Right forelimb (tissue), 1 donor: ENCODE measurements at regions not wholly inside any gene's neighbourhood (a gene's known extent, or its start where the extent isn't known, plus 50 kb on each side); places are given as distances from the start of the nearest gene placed in this dataset.

ENCODE experiments used
- DNase-seq: peaks from one replicate; pipeline ENCODE4 v3.0.0-alpha.2; 2018

DNA sequence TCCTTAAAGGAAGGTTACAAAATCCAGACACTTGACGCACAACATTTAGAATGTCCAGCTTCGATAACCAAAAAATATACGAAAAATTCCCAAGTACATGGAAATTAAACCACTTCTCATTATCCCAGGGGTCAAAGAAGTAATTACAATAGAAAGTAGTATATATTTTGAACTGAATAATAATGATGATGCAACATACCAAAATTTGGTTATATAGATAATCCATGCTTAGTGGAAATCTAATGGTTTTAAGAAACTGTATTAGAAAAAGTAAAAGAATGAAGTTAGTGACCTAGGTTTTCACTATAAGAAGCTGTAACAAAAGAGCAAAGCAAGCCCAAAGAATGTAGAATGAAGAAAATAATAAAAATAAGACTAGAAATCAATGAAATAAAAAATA is 204.0 kb upstream of the PUM3 start:
- DNase-seq: no peak

DNA sequence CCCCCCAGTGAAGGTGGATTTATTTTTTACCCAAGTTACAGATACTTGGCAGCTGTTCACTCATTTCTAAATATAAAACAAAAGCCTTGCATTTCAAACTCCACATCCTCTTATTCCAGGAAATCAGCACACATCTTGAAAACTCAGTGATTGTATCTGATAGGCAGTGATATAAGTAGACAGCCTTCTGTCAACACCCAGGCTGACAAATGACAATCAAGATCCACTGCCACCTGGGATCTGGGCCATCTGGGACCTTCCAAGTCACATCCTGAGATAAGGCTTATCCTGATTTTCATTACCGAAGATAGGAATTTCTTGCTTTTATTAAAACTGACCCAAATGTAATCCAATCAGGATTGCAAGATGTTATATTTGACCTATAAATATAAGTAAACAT is 201.3 kb upstream of the PUM3 start:
- no peak for DNase-seq

DNA sequence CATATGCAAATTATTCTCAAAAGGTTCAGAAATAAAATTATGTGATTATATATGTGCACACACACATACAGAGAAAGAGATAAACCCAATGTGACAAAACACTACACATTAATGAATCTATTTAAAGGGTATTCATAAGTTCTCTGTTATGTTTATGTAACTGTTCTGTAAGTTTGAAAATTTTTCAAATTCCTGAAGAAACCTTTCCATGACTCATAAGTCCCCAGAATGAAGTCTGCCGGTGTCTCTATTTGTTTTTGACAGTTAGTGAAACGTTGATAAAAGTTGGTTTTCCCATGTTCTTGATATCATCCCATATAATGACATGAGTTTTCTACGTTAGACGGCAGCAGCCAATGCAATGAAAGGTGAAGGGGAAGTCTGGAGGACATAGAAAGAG is 199.5 kb upstream of the PUM3 start:
- DNase-seq: no peak

DNA sequence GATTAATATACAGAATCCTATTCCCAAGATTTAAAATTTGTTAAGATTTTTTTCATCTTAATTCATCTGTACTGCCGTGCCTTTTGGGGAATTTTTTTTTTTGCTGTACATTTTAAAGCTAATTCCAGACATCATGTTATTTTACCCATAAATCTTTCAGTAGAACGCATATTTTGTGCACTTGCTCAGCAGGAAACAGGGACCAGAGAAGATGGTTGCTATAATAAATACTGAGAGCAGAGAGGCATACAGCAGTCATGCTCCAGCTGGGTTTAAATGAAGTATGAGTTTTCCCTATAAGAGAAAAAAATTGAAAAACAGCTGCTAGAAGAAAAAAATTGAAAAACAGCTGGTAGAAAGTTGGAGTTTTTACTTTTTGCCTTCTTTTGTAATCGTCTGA is 196.9 kb upstream of the PUM3 start:
- DNase-seq: no peak

DNA sequence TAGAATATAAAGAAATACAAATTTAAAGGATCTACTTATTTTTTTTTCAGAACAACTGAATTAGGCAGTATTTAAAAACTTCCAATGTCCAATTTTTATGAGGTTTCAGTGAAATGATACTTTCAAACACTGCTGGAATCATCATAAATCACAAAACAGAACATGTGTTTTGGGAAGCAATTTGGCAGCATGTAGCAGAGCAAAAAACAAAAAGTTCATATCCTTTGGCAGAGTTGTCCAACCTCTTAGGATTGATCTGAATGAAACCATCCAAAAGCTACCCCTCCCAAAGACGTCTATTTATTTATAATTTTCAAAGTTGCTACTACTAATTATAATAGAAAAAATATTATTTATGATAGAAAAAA is 192.4 kb upstream of the PUM3 start:
- DNase-seq: no peak

DNA sequence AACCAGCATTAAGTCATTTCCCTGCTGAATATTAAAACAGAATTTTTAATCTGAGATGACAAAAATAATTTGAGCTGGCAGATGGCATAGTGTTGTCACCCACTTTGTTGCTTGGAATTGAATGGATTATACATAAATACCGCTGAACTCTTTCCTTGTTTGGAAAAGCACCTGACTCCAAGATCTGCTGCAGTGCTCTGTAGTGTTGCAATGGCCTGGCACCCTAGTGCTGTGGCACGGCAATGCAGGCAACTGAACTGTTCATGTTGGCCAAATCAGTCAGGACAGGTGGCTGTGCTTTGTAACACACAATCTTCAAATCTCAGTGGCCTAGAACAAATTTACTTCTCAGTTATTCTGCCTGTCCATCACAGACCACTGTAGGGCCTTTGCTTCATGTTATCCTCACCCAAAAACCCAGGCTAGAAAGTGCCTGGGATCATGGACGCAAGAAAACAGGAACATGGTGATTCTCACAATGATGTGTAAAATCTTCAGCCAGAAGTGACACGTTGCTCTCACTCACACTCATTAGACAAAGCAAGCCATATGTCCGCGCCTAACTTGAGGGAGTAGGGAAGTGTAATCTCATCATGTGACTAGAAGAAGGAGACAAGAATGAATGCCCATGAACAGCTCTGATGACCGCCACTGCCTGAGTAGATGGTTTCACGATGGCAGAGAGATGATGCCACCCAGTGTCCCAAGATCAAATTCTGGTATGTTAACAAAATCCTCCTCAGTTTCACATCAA is 191.9 kb upstream of the PUM3 start:
- DNase-seq: no peak

DNA sequence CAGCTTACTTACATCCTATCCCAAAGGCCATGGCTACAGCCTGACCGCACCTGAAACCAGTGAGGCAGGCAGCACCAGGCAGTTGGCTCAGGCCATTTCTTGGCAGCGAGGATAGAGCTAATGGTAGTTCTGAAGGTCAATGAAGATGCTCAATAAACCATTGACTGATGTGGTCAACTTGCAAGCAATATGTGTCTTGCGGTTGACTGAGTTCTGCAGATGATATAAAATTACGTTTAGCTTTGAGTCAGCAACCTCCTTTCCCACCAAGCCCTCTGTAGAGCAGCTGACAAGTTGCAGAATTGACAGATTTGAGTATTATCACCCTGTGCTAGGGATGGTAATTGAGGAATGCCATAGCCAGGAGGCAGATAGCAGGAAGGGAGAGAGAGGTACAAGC is 189.0 kb upstream of the PUM3 start:
- no peak for DNase-seq

DNA sequence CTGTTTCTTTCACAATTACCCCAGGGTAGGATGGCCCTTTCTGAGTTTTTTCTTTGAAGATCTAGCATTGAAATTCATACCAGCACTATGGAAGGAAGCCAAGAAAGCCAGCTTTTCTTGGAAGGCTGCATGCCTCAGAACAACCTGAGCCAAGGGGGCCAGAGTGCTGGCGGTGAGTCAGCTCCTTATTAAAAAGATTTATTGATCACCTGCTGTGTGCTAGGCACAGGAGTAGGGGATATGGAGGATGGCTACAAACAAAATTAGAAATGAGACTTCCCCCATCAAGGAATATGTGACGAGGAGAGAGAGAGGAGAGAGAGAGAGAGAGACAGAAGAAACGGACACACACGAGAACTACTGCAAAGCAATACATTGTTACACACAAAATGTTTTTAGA is 184.6 kb upstream of the PUM3 start:
- DNase-seq: no peak

DNA sequence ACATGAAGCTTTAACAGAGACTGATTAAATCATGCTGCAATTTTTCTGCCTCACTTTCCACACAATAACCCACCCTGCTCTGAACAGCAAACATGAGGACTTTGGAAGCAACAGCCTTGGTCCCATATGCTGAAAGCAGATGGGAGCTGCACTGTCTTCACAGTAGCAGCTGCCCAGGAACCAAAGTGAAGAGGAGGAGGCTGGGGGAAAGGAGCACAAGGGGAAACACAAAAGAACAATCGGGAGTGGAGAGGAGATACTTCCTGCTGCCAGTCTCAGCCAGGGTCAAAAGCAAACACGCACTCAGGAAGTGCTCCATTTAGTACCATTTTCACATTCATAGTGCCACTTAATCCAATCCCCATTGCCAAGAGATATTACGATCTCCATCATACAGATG is 183.3 kb upstream of the PUM3 start:
- no peak for DNase-seq

DNA sequence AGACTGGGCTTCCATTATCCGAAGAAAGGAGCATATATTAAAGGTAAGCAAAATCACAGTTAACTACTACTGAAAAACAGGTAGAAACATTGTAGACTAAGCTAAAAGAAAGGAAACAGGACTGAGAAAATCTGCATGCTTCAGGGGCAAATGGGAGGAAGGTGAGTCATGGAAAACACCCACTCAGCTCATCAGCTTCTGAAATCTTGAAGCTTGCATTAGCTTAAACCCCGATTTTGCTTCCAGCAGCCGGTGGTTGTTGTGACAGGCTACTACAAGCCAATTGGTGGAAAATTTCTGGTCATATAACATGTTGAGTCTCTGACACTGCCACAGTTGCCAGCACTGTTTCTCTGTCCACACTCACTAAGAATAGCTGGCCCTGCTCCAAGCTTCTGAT is 179.6 kb upstream of the PUM3 start:
- DNase-seq: no peak

DNA sequence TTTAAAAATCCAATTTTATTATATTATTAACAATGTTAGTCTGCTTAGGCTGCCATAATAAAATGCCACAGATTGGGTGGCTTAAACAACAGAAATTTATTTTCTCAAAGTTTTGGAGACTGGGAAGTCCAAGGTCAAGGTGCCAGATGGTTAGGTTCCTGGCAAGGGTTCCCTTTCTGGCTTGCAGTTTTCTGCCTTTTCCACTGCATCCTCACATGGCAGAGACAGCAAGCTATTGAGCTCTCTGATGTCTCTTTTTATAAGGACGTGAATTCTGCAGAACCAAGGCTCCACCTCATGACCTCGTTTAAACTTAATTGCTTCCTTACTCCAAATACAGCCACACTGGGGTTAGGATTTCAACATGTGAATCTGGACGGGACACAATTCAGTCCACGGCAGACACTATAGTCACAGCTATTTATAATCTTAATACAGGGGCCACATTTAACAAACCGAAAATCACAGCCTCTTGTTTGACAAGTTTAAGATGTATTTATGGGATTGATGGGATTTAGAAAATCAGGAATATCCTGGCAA is 174.9 kb upstream of the PUM3 start:
- no peak for DNase-seq

DNA sequence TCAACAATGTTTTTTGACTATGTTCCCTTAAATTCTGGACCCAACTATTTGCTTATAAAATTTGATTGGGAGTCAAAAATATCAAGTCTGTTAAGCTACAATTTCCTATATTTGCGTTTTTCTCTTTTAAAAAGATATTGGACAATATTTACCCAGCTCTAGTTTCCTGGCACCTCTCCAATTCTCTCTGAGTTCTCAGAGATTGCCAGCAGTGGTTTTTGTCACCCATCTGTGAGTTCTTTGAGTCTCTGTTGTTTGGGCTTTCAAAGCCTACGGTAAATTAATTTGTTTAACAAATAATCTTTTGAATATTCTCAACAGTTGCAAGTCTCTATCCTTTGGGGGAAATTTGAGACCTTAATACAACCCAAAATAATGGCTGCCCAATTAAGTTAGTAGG is 174.2 kb upstream of the PUM3 start:
- DNase-seq: no peak

DNA sequence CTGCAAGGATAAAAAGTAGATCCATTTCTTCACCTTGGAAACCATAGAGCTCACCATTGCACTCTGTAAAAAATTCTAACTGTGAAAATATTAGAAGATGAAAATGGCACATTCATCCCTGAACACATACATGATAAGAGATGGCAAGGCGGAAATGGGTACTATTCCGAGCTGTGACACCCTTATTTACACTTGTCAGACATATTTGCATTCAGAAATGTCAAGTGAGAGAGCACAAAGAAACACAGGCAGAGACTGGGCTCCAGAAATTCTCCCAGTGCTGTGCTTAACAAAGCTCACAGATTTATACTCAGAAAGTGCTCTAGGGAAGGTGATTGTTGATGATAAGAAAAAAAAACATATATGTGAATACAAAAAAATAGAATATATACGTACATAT is 170.3 kb upstream of the PUM3 start:
- no peak for DNase-seq

DNA sequence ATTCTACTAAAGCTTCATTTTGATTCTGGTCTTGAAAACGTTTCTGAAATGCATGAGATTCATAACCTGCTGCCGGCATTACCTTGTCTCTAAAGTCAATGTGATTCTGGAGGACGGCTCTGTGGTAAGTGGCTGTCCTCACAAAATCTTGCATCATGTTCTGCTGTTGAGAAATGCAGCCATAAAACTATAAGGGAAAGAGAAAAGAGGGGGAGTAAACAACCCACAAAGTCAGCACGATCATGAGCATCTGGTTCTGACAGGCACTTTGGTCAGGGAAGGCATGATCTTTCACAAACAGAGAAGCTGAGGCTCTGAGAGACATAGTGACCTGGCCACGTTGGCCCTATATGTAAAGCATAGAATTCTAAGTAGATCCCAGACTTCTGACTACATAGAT is 168.9 kb upstream of the PUM3 start:
- DNase-seq: no peak

DNA sequence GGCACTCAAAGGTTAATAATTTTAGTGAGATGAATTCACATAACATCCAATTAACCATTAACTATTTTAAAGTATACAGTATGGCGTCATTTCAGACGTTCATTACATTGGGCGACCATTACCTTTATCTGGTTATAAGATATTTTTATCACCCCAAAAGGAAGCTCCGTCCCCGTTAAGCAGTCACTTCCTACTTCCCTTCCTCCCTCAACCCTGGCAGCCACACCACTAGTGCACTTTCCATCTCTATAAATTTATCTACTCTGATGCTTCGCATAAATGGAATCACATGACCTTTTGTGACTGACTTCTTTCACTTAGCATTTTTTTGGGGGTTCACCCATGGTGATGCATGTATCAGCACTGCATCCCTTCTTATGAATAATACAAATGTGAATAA is 168.3 kb upstream of the PUM3 start:
- DNase-seq: no peak

DNA sequence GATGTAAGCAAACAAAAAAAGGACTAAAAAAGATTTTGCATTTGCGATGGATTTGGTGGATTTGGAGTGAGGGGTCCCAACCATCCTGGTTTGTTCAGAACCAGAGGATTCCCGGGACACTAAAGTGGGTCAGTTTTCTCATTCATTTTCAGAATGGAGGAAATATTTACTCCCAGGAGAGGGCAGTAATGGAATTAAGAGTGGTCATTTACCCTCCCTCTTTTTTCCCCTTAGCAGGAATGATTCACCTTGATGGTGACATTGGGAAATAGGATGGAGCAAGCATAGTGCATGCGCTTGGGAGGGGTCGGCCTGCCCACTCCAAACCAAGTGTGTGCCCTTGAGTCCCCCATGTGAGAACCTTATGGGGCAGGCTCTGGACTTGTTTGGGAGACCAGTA is 164.2 kb upstream of the PUM3 start:
- no peak for DNase-seq

DNA sequence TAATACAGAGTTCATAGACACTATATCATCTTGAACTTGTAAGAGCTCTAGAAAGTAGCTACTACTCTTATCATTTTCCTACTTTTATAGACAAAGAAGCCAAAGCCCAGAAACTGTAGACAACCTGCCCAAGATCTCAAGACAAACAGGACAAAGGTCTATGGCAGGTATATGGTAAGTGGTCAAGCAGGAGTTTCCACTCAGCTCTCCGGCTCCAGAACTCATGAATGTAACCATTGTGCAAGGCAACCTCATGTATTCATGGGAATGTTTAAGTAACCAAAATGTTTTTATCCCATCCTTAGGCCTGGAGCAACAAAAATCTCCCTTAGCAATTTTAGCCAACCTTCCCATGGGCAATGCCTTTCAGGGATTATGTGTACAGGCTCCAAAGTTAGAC is 163.4 kb upstream of the PUM3 start:
- no peak for DNase-seq

DNA sequence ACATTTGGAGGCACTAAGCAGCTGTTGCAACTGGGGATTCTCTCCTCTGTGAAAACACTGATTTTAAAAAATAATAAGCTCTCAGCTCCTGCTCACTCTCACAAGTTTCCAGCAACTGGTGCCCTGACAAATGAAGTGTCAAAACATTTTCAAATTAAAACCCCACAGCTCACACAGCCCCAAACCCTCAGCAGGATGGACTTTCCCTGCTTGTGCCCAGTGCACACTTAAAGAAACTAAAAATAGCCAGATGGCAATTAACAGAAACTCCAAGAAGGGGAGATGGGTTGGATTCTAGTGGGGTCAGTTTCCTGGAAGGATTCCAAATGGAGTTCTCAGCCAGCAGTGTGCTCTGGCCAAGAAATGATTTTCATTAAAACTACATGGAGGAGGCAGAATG is 163.0 kb upstream of the PUM3 start:
- DNase-seq: no peak

DNA sequence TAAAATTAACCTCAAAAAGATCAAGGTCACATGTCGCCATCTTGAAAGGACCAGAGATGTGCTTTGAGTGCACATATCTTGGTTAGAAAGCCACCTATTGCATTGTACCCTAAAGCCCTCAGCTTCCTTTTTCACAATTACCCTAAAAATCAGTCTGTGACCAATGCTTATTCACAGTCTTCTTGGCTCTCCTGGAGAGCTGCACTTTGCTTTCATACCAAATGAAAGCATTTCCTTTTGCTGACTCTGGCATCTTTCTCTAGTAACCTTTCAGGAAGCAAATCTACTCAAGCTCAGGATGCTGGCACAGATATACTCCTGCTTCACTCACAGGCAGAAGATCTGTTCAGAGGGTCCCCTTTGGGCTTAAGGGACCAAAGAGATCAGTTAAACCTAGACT is 160.7 kb upstream of the PUM3 start:
- DNase-seq: no peak

DNA sequence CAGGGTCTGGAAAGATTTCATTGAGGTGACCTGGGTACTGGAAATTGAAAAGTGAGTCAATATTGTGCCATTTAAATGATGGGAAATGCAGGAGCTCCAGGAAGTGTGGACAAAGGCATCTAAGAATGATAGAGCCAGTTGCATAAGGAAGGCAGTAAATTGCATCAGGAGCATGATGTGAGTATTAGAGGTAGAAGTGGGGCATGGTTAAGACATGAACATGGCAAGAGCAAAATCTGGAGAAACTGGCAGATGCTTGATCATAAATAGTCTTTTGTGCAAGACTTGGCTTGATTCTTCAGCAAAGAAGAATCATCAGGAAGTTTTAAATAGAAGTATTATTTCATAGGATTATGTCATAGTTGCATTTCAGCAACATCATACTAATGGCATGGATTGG is 157.4 kb upstream of the PUM3 start:
- no peak for DNase-seq

DNA sequence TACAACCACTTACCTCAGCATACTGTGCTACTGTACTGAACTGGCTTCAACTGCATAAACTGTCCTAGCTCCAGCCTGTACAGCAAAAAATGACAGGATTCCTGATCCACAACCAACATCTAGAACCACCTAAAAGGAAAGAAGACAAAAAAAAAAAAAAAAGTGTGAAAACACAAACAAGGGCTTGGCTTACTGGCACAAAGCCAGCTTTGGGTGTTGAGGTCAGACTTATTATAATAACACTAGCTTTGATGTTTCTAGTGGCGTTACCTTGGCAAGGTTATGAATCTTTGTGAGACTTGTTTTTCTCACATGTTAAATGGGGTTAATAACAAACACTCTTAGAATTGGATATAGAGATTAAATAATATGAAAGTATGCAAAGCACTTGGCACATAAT is 148.5 kb upstream of the PUM3 start:
- DNase-seq: no peak

DNA sequence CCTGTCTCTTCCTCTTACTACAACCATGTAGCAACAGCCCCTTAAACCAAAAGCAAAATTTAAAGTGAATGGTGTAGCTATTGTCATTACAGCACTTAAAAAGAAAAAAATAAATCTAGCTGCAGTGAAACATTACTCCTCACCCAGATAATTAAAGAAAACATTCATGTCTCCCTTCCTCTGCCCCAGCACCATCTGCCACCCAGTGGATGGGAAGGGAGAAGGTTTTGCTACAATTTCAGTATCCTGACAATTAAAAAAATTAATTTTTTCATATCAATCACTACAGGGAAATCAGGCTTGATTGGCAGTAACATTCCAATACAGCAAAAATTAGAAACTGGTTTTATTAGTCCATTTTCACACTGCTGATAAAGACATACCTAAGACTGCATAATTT is 147.4 kb upstream of the PUM3 start:
- DNase-seq: no peak

DNA sequence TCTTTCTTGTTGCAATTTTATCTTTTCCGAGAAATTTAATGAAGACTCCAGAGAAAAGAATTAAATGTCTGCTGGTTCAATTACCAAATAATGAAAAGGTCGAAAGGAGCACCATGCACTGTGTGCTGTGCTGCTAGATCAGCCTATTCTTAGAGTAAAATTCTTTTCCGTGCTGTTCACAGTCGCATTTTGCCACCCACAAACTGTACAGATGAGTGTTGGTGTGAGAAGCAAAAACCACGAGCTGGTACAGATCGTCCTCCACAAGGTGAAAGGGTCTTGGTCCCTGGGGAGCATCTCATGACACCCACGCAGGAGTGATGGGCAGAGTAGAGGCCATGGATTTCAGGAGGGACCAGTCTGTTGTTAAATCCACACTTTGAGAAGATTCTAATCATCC is 143.8 kb upstream of the PUM3 start:
- DNase-seq: no peak

DNA sequence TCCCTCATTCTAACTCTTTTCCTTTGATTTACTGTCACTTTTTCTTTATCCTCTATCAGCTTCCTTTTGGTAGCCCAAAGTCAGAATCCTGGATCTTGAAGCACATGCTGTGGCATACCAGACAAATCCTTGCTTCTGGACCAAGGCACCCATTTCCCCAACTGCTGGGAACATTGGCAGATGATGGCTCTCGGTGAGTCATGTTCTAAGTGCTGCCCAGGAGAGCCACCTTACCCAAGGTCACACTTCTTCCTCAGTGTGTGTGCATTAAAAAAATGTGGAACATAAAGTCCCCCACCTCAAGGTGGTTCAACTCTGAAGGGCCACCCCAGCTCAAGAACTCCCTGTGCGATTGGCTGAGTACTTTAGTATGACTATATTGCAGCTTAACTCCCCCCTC is 141.4 kb upstream of the PUM3 start:
- no peak for DNase-seq

DNA sequence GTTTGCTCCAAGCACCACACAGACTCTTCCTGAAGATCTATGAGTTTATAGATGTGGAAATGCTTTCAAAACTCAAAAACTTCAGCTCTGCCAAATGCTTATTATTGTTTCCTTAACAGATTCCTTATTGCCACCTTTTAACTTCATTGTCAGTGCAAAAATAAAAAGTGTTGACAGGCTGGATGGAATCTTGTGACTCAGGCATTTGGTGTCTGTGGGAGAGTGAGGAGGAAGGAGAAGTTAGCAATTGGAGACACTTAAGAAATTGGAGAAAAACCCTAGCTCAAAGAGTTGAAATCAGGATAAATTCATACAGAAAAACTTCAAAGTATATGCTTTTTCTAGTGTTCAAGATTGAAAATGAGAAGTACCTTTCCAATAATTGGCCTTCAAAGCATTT is 140.6 kb upstream of the PUM3 start:
- no peak for DNase-seq
